Stimulated activated CD4-positive, alpha-beta T cell treated with anti-CD3 and anti-CD28 coated beads, Interleukin-4, amount 100 ng/mL, for 24 hours (primary cell): ENCODE measurements at regions not wholly inside any gene's neighbourhood (a gene's known extent, or its start where the extent isn't known, plus 50 kb on each side); places are given as distances from the start of the nearest gene placed in this dataset.
"Not testable (repeated sequence)": the region's sequence is repeated elsewhere in the genome, so short reads cannot be mapped to it uniquely, and the experiment has no call there.

Experiments
- DNase-seq: peaks from one replicate; pipeline ENCODE4 v3.0.0-alpha.2; 2020

DNA sequence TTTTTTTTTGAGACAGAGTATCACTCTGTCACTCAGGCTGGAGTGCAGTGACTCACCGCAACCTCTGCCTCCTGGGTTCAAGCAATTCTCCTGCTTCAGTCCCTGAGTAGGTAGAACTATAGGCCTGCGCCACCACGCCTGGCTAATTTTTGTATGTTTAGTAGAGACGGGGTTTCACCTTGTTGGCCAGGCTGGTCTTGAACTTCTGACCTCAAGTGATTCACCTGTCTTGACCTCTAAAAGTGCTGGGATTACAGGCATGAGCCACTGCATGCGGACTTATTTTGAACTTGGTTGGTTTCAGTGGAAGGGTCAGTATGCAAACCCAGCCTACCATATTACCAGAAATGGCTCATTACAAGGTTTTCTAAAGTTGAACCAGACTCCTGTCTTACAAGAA, 61.6 kb upstream of the GBA3 start:
- not testable (repeated sequence) for DNase-seq

DNA sequence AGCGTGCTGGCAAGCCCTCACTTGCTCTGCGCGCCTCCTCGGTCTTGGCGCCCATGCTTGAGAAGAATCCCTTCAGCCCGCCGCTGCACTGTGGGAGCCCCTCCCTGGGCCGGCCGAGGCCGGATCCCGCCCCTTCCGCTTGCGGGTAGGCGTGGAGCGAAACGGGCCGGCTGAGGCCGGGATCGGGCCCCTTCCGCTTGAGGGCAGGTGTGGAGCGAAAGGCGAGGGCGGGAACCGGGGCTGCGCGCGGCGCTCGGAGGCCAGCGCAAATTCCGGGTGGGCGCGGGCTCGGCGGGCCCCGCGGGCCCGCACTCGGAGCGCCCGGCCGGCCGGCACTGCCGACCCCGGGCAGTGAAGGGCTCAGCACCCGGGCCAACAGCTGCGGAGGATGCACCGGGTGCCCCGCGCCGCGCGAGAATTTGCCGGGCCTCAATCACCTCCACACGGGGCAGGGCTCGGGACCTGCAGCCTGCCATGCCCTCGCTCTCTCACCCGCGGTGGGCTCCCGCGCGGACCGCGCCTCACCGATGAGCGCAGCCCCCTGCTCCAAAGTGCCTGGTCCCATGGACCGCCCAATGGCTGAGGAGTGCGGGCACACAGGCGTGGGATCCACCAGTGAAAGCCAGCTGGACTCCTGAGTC, 58.1 kb upstream of the GBA3 start:
- no peak for DNase-seq

DNA sequence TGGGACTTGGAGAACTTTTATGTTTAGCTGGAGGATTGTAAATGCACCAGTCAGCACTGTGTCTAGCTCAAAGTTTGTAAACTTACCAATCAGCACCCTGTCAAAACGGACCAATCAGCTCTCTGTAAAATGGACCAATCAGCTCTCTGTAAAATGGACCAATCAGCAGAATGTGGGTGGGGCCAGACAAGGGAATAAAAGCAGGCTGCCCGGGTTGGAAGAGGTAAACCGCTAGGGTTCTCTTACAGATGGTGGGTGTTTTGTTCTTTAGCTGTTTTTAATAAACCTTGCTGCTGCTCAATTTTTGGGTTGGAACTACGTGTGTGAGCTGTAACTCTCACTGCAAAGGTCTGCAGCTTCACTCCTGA, 57.6 kb upstream of the GBA3 start:
- not testable (repeated sequence) for DNase-seq

DNA sequence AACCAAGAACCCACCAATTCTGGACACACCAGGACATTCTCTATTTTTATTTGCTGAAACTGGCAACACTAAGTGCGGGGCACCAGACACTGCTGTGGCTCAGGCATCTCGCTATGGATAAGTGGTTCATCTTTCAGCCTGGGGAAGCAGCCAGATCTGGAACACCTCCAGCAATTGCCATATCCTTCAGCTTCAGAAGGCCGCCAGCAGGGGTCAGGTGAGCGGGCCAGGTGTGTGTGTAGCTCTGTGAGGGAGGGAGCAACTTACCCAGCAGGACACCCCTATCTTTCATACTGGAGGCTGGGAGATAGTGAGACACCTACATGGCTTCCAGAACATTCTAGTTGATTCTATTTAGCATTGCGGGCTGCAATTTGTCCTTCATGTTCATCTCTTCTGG, 57.0 kb upstream of the GBA3 start:
- no peak for DNase-seq

DNA sequence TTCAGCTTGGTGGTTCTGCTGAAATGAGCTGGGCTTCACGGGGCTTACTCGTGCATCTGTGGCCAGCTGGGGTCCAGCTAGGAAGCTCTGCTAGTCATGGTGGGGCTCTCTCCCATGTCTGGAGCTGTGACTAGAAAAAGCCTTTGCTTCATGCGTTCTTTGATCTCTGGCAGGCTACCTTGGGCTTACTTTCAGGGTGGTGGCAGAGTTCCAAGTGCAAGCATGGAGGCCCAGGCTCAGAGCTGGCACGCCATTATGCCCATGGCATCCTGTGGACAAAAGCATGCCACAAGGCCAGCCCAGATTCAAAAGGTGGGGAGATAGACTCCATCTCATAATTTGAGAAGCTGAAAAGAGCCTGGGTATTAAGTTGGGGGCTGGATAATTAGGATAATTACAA, 55.4 kb upstream of the GBA3 start:
- no peak for DNase-seq
